K562 (cell line): ENCODE measurements at regions not wholly inside any gene's neighbourhood (a gene's known extent, or its start where the extent isn't known, plus 50 kb on each side); places are given as distances from the start of the nearest gene placed in this dataset.
"Not testable (repeated sequence)": the region's sequence is repeated elsewhere in the genome, so short reads cannot be mapped to it uniquely, and the experiment has no call there.

Experiments used
- ATAC-seq: fragments of 200-7000 bp; cut with Tn5 transposase; 3 replicates; pipeline ENCODE4 v1.9.1; 2020; ENCODE audit warnings: moderate library complexity
- BruUV-seq: library from RNA; stranded (reverse); fragments of 400-500 nt; replicated peaks from 2 replicates; lab custom pipeline; 2021; lab: Mats Ljungman, UMichigan
- CTCF ChIA-PET: fragments of 300-600 bp; formaldehyde crosslinking; extraction: SDS; loops from one replicate; lab custom pipeline; 2021; ENCODE audit warnings: low intra/inter-chr PET ratio; lab: Yijun Ruan, JAX
- POLR2A ChIA-PET: fragments of 300-600, 350-650 bp; sonication (Branson Sonifier 250); formaldehyde crosslinking; extraction: SDS; loops from one replicate; lab custom pipeline; 2021; ENCODE audit warnings: antibody characterized with exemption, inconsistent platforms; lab: Yijun Ruan, JAX
- DNase-seq, 4 experiments: peaks; one replicate each; pipeline versions ENCODE4 v3.0.0 to v3.0.0-alpha.2; 2011 to 2018; ENCODE audit warnings: low spot score in 3 of 4, mixed read lengths in 3 of 4; ENCODE audit errors: extremely low read depth in 1 of 4
- FAIRE-seq: peaks from 2 replicates; lab custom pipeline; 2011; peaks lifted over from hg19 to GRCh38; lab: Jason Lieb, UNC
- H2AFZ ChIP-seq: 2 replicates; pipeline ENCODE4 v1.6.0; 2011; ENCODE audit warnings: low read depth, low read length, control low read depth, inconsistent platforms
- H3K27ac ChIP-seq: fragments of 200-600 bp; 3 replicates; pipeline ENCODE4 v1.8.0; 2011; ENCODE audit warnings: low read depth, mild to moderate bottlenecking, control low read depth, inconsistent platforms, low read length, moderate library complexity, mixed read lengths; ENCODE audit errors: extremely low read depth
- H3K27me3 ChIP-seq, 2 experiments: fragments of 300-600 bp in 1 of 2; 2 replicates in 1 of 2; 3 replicates in 1 of 2; pipeline versions ENCODE4 v1.6.0 to v1.8.0; 2011; ENCODE audit warnings: inconsistent platforms in 2 of 2, low read length in 2 of 2, mild to moderate bottlenecking in 1 of 2, mixed read lengths in 1 of 2, moderate library complexity in 1 of 2; ENCODE audit not compliant: control insufficient read depth in 2 of 2, insufficient read depth in 2 of 2
- H3K36me3 ChIP-seq: fragments of 300-600 bp; 3 replicates; pipeline ENCODE4 v1.8.0; 2011; ENCODE audit warnings: mild to moderate bottlenecking, low read length, inconsistent platforms; ENCODE audit not compliant: control insufficient read depth, insufficient read depth
- H3K4me1 ChIP-seq, 2 experiments: fragments of 200-600 bp in 1 of 2; replicated peaks in 1 of 2; 2 replicates in 1 of 2; 3 replicates in 1 of 2; pipeline versions ENCODE4 v1.5.1 to v1.8.0; 2011; ENCODE audit warnings: inconsistent platforms in 2 of 2, low read length in 2 of 2, mild to moderate bottlenecking in 1 of 2, mixed read lengths in 1 of 2, moderate library complexity in 1 of 2; ENCODE audit not compliant: control insufficient read depth in 2 of 2, insufficient read depth in 2 of 2
- H3K4me2 ChIP-seq: 2 replicates; pipeline ENCODE4 v1.6.1; 2011; ENCODE audit warnings: low read length, control low read depth, inconsistent platforms, mixed read lengths; ENCODE audit not compliant: insufficient read depth
- H3K4me3 ChIP-seq: fragments of 200-600 bp; sonication (generic), shearing (Covaris generic); 2 replicates; pipeline ENCODE4 v1.5.1; 2016; ENCODE audit warnings: control low read depth, inconsistent platforms
- H3K79me2 ChIP-seq: fragments of 200-600 bp; 3 replicates; pipeline ENCODE4 v1.8.0; 2011; ENCODE audit warnings: low read length, inconsistent platforms; ENCODE audit not compliant: control insufficient read depth, insufficient read depth
- H3K9ac ChIP-seq, 2 experiments: 2 replicates each; pipeline versions ENCODE4 v1.6.0 to v1.6.1; 2011; ENCODE audit warnings: low read depth in 2 of 2, low read length in 2 of 2, control low read depth in 1 of 2, inconsistent platforms in 1 of 2, mild to moderate bottlenecking in 1 of 2, mixed read lengths in 1 of 2; ENCODE audit not compliant: insufficient read depth in 1 of 2
- H3K9me1 ChIP-seq: one replicate; pipeline ENCODE4 v1.6.0; 2011; ENCODE audit warnings: inconsistent platforms, mild to moderate bottlenecking, low read length, moderate library complexity; ENCODE audit not compliant: control insufficient read depth, insufficient read depth
- H3K9me3 ChIP-seq: replicated peaks from 2 replicates; pipeline ENCODE4 v1.5.1; 2011; ENCODE audit warnings: low read depth, low read length, inconsistent platforms; ENCODE audit not compliant: control insufficient read depth, insufficient read depth
- H4K20me1 ChIP-seq: replicated peaks from 2 replicates; pipeline ENCODE4 v1.6.1; 2011; ENCODE audit warnings: low read length, inconsistent platforms, mixed read lengths; ENCODE audit not compliant: control insufficient read depth, insufficient read depth
- CEBPB ChIP-seq: fragments of 450-650 bp; IDR thresholded peaks from 2 replicates; pipeline ENCODE4 v1.6.1; 2016; ENCODE audit warnings: missing genetic modification characterization, missing compliant biosample characterization
- CEBPG ChIP-seq, 3 experiments: fragments of 200-800 bp in 1 of 3; sonication (Bioruptor generic) in 1 of 3; sonication (generic) in 1 of 3; formaldehyde crosslinking in 1 of 3; IDR thresholded peaks in 2 of 3; conservative IDR thresholded peaks in 1 of 3; 2 replicates each; pipeline versions ENCODE4 v1.6.1 to v1.8.0; 2016 to 2022; ENCODE audit warnings: missing compliant biosample characterization in 2 of 3, missing genetic modification characterization in 2 of 3, mild to moderate bottlenecking in 1 of 3, missing genetic modification reagents in 1 of 3
- HMBOX1 ChIP-seq: sonication (generic); IDR thresholded peaks from 2 replicates; pipeline ENCODE4 v1.6.1; 2016
- MLLT1 ChIP-seq, 2 experiments: fragments of 450-650 bp; IDR thresholded peaks; 2 replicates each; pipeline ENCODE4 v1.6.1; 2016
- SPI1 ChIP-seq: IDR thresholded peaks from 2 replicates; pipeline ENCODE4 v1.6.1; 2011; ENCODE audit warnings: low read depth, low read length, control low read depth, borderline replicate concordance
- ZNF263 ChIP-seq: sonication (generic); formaldehyde crosslinking; IDR thresholded peaks from 2 replicates; pipeline ENCODE4 v1.8.0; 2022; ENCODE audit warnings: mild to moderate bottlenecking, missing genetic modification reagents, borderline replicate concordance
- ZNF766 ChIP-seq: fragments of 200-800 bp; sonication (Bioruptor generic); conservative IDR thresholded peaks from 2 replicates; pipeline ENCODE4 v1.6.1; 2016; ENCODE audit warnings: missing genetic modification characterization, missing compliant biosample characterization
- WGBS: fragments of 100-300 bp; shearing (Covaris generic); methylation state at CpG from one replicate; pipeline ENCODE4 v1.1.6; 2016; ENCODE audit warnings: low coverage, mixed read lengths; ENCODE audit not compliant: insufficient coverage; ENCODE audit errors: missing lambda C conversion rate; 5-methylcytosine and 5-hydroxymethylcytosine counted together
- in situ Hi-C: fragments of 300-500 bp; cut with MboI; formaldehyde crosslinking; loops from 4 replicates; pipeline ENCODE4 v1.15.0; 2018; ENCODE audit warnings: inconsistent platforms, mixed read lengths
- intact Hi-C: fragments of 100-400 bp; cut with micrococcal nuclease; formaldehyde crosslinking; loops from 2 replicates; pipeline ENCODE4 v1.14.2; 2022

- 0 out of 4 replicates have a peak, but pooled peaks of 1 of the 2 experiments have one; percentile 17 for TF ChIP-seq MLLT1 (IDR thresholded peaks at IDR 0.05)
- 0 out of 2 replicates have a peak, but pooled peaks have one; percentile 13 for TF ChIP-seq ZNF766 (CRISPR knock-in tag)
- TF ChIP-seq ZNF263 (CRISPR knock-in tag), result 0 out of 2 replicates have a peak, but pooled peaks have one; percentile 36
Observed at GRCh38 chr6:27599859-27600532, 127.1 kb upstream of the ZNF184 start (continued).

- POLR2A ChIA-PET, result interaction anchor here (0.9 kb wide), 1 partner anchor 9 kb away, joined by 3 read pairs; no protein-coding TSS in a partner anchor
- H3K27ac ChIP-seq, result not testable (repeated sequence)
Observed at GRCh38 chr6:27597031-27597567, 124.2 kb upstream of the ZNF184 start.

More at GRCh38 chr6:27597031-27597567, 124.2 kb upstream of the ZNF184 start:
- in situ Hi-C loops; H3K79me2 ChIP-seq; DNase-seq; BruUV-seq; FAIRE-seq; ATAC-seq; H3K36me3 ChIP-seq; CTCF ChIA-PET; H3K9me3 ChIP-seq; H3K9ac ChIP-seq; H4K20me1 ChIP-seq; H3K27me3 ChIP-seq; H3K9me1 ChIP-seq; H3K4me3 ChIP-seq; intact Hi-C loops; TF ChIP-seq CEBPG (CRISPR knock-in tag; IDR thresholded peaks at IDR 0.05): not testable (repeated sequence)
- TF ChIP-seq CEBPB (tag), result peak; percentile 72
- 0 out of 4 replicates have a peak, but pooled peaks of 1 of the 2 experiments have one; percentile 8 for TF ChIP-seq CEBPG (tag; conservative IDR thresholded peaks at IDR 0.05 in 1 of 2, IDR thresholded peaks at IDR 0.05 in 1 of 2)
- TF ChIP-seq SPI1, result peak; percentile 74; the same call in 1 of the 2 replicates
- peak; percentile 62; the same call in 1 of the 2 replicates for TF ChIP-seq HMBOX1
- Histone ChIP-seq H2AFZ (peak overlapping the region; percentile 57), H3K4me1 (peaks cover 11 to 12% of the 10 kb centered on the region in 2 experiments; a peak in 3 of 5 replicates), H3K4me2 (0 out of 2 replicates have a peak overlapping the region, but pooled peaks have one; percentile 6)
- 16% methylated on average over 13 of the region's 13 CpGs for WGBS
